WTC11 (cell line): ENCODE measurements at regions not wholly inside any gene's neighbourhood (a gene's known extent, or its start where the extent isn't known, plus 50 kb on each side); places are given as distances from the start of the nearest gene placed in this dataset.

Experiments
- ATAC-seq: fragments of 200-7000 bp; cut with Tn5 transposase; 2 replicates; pipeline ENCODE4 v1.10.0; 2021; ENCODE audit warnings: mild to moderate bottlenecking, moderate library complexity
- CTCF ChIA-PET: fragments of 300-600 bp; sonication (Branson Sonifier 250); formaldehyde crosslinking; loops from one replicate; lab custom pipeline; 2021; ENCODE audit warnings: antibody characterized with exemption; lab: Charles Lee
- POLR2A ChIA-PET: fragments of 350-600 bp; sonication (Branson Sonifier 250); formaldehyde crosslinking; loops from one replicate; lab custom pipeline; 2021; ENCODE audit warnings: antibody characterized with exemption; lab: Charles Lee
- DNase-seq: peaks from one replicate; pipeline ENCODE4 v3.0.0; 2021; ENCODE audit warnings: low spot score
- H3K27ac Mint-ChIP-seq: 2 replicates; pipeline ENCODE4 v1.8.0; 2021; ENCODE audit warnings: mixed read lengths
- H3K27me3 Mint-ChIP-seq: 2 replicates; pipeline ENCODE4 v1.8.0; 2021; ENCODE audit warnings: low read depth, mild to moderate bottlenecking, moderate library complexity, mixed read lengths
- H3K36me3 Mint-ChIP-seq: 2 replicates; pipeline ENCODE4 v1.8.0; 2021; ENCODE audit warnings: mixed read lengths
- H3K4me1 Mint-ChIP-seq: 2 replicates; pipeline ENCODE4 v1.8.0; 2022; ENCODE audit warnings: mixed read lengths
- H3K4me3 Mint-ChIP-seq: 2 replicates; pipeline ENCODE4 v1.8.0; 2021; ENCODE audit warnings: mild to moderate bottlenecking, moderate library complexity, mixed read lengths
- H3K9me3 Mint-ChIP-seq: 2 replicates; pipeline ENCODE4 v1.8.0; 2021; ENCODE audit warnings: mixed read lengths
- CBFB ChIP-seq: sonication (generic); formaldehyde crosslinking; IDR thresholded peaks from 2 replicates; pipeline ENCODE4 v1.8.1; 2022; ENCODE audit warnings: mild to moderate bottlenecking, low read depth, missing genetic modification reagents
- FOXP1 ChIP-seq: sonication (generic); formaldehyde crosslinking; IDR thresholded peaks from 2 replicates; pipeline ENCODE4 v1.8.0; 2022; ENCODE audit warnings: missing genetic modification reagents, mild to moderate bottlenecking, moderate library complexity, borderline replicate concordance
- NFE2L1 ChIP-seq: sonication (generic); formaldehyde crosslinking; IDR thresholded peaks from 2 replicates; pipeline ENCODE4 v1.8.1; 2023; ENCODE audit warnings: missing genetic modification reagents
- NR1H2 ChIP-seq: sonication (generic); formaldehyde crosslinking; IDR thresholded peaks from 2 replicates; pipeline ENCODE4 v1.9.0; 2021; ENCODE audit warnings: mild to moderate bottlenecking, moderate library complexity, missing genetic modification reagents
- RELA ChIP-seq: sonication (generic); formaldehyde crosslinking; IDR thresholded peaks from 2 replicates; pipeline ENCODE4 v1.8.1; 2022; ENCODE audit warnings: missing genetic modification reagents, mild to moderate bottlenecking, borderline replicate concordance
- SMAD4 ChIP-seq: sonication (generic); formaldehyde crosslinking; IDR thresholded peaks from 2 replicates; pipeline ENCODE4 v1.8.0; 2022; ENCODE audit warnings: mild to moderate bottlenecking, missing genetic modification reagents
- ZBTB21 ChIP-seq: sonication (generic); formaldehyde crosslinking; IDR thresholded peaks from 2 replicates; pipeline ENCODE4 v1.8.1; 2023; ENCODE audit warnings: mild to moderate bottlenecking, missing genetic modification reagents, borderline replicate concordance
- ZNF232 ChIP-seq: sonication (generic); formaldehyde crosslinking; IDR thresholded peaks from 2 replicates; pipeline ENCODE4 v1.8.0; 2022; ENCODE audit warnings: mild to moderate bottlenecking, missing genetic modification reagents
- ZNF263 ChIP-seq: sonication (generic); formaldehyde crosslinking; IDR thresholded peaks from 2 replicates; pipeline ENCODE4 v1.8.1; 2022; ENCODE audit warnings: low read depth, mild to moderate bottlenecking, moderate library complexity, missing genetic modification reagents
- ZNF423 ChIP-seq: fragments of 250-450 bp; sonication (Bioruptor Pico); IDR thresholded peaks from 2 replicates; pipeline ENCODE4 v2.1.2; 2022; ENCODE audit warnings: mild to moderate bottlenecking, moderate library complexity
- TF ChIP-seq, protein P1 (sequence below): sonication (generic); formaldehyde crosslinking; IDR thresholded peaks from 2 replicates; pipeline ENCODE4 v1.8.1; 2022; ENCODE audit warnings: mild to moderate bottlenecking, missing genetic modification reagents, moderate library complexity, borderline replicate concordance
- TF ChIP-seq, protein P2 (sequence below): sonication (generic); formaldehyde crosslinking; IDR thresholded peaks from 2 replicates; pipeline ENCODE4 v1.8.0; 2022; ENCODE audit warnings: mild to moderate bottlenecking, missing genetic modification reagents
- TF ChIP-seq, protein P3 (sequence below): sonication (generic); formaldehyde crosslinking; IDR thresholded peaks from 2 replicates; pipeline ENCODE4 v1.8.0; 2023; ENCODE audit warnings: missing genetic modification reagents
- TF ChIP-seq, protein P4 (sequence below): sonication (generic); formaldehyde crosslinking; IDR thresholded peaks from 2 replicates; pipeline ENCODE4 v1.8.1; 2023; ENCODE audit warnings: mild to moderate bottlenecking, missing genetic modification reagents, moderate library complexity
- TF ChIP-seq, protein P5 (sequence below): sonication (generic); formaldehyde crosslinking; IDR thresholded peaks from 2 replicates; pipeline ENCODE4 v1.8.1; 2023; ENCODE audit warnings: mild to moderate bottlenecking, missing genetic modification reagents
- TF ChIP-seq, protein P6 (sequence below): fragments of 250-450 bp; sonication (Bioruptor Pico); conservative IDR thresholded peaks from 2 replicates; pipeline ENCODE4 v1.9.0; 2021; ENCODE audit warnings: mild to moderate bottlenecking

DNA sequence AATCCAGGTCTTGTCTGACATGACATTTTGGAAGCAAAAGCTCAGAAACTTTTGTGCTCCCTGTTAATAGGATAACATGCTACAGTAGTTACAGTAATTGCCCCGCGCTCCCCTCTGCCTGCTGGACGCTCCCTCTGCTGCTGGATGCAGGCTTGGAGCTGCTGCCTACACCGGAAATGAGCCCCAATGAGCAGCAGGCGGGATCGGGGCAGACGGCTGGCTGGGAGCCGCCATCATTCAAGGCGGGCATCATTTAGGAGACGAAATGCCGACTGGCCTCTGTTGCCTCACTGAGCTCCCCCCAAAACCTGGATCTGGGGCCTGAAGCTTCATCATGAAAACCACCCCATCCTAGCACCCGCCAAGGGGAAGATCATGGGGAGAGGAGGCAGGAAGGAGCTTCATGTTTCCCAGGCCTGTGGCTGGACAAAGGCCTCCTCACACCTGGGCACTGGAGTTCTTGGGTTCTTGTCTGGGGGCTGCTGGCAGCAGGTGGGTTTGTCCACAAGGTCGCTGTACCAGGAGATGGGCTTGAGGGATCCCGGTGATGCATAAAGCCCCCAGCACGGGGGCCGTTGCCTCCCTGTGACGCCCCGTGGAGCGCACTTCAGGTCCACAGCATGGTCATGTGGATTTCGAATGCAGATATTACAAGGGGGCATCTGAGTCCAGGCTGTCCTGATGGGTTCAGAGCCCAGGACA lies 664.3 kb downstream of the BRD1 start (continued):
- TF ChIP-seq ZNF423 (CRISPR knock-in tag) (no peak), RELA (CRISPR knock-in tag) (no peak), ZNF263 (no peak)
- TF ChIP-seq, protein P1, sequence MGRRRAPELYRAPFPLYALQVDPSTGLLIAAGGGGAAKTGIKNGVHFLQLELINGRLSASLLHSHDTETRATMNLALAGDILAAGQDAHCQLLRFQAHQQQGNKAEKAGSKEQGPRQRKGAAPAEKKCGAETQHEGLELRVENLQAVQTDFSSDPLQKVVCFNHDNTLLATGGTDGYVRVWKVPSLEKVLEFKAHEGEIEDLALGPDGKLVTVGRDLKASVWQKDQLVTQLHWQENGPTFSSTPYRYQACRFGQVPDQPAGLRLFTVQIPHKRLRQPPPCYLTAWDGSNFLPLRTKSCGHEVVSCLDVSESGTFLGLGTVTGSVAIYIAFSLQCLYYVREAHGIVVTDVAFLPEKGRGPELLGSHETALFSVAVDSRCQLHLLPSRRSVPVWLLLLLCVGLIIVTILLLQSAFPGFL = no peak
- TF ChIP-seq, all 79 proteins: peak for 0

DNA sequence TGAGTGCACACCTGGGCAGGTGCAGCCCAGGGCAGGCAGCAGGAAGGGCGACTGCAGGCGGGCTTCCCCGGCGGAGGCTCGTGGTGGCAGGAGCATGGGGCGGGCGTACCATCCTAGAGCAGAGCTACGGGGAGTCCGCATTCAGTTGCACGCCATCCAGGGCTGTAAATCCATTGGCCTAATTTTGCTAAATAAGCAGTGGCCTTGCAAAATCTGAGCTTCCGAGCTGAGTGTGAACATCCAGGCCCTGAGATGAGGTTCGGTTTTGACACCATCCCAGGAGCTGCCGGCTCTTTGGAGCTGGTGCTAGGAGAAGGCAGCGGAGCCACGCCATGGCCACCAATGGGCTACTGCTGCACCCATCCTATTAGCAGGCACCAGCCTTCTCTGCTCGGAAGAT lies 664.8 kb downstream of the BRD1 start:
- no peak overlapping the region for H3K4me3 Mint-ChIP-seq
- H3K36me3 Mint-ChIP-seq = no peaks in the 10 kb centered on the region
- no peak for DNase-seq
- CTCF ChIA-PET = interaction anchor here (1.4 to 2.6 kb wide), 2 partner anchors 116 to 142 kb away, joined by 6 to 12 read pairs; no protein-coding TSS in a partner anchor
- no peak for TF ChIP-seq ZNF232 (CRISPR knock-in tag)
- TF ChIP-seq FOXP1 = no peak
- TF ChIP-seq CBFB (CRISPR knock-in tag) = no peak
- TF ChIP-seq ZBTB21 (CRISPR knock-in tag) = no peak
- TF ChIP-seq, protein P2, sequence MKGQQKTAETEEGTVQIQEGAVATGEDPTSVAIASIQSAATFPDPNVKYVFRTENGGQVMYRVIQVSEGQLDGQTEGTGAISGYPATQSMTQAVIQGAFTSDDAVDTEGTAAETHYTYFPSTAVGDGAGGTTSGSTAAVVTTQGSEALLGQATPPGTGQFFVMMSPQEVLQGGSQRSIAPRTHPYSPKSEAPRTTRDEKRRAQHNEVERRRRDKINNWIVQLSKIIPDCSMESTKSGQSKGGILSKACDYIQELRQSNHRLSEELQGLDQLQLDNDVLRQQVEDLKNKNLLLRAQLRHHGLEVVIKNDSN (CRISPR knock-in tag) = no peak
- no peak for TF ChIP-seq SMAD4 (CRISPR knock-in tag)
- TF ChIP-seq, protein P3, sequence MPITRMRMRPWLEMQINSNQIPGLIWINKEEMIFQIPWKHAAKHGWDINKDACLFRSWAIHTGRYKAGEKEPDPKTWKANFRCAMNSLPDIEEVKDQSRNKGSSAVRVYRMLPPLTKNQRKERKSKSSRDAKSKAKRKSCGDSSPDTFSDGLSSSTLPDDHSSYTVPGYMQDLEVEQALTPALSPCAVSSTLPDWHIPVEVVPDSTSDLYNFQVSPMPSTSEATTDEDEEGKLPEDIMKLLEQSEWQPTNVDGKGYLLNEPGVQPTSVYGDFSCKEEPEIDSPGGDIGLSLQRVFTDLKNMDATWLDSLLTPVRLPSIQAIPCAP (CRISPR knock-in tag) = no peak
- no peak for TF ChIP-seq NR1H2 (CRISPR knock-in tag)
- TF ChIP-seq, protein P4, sequence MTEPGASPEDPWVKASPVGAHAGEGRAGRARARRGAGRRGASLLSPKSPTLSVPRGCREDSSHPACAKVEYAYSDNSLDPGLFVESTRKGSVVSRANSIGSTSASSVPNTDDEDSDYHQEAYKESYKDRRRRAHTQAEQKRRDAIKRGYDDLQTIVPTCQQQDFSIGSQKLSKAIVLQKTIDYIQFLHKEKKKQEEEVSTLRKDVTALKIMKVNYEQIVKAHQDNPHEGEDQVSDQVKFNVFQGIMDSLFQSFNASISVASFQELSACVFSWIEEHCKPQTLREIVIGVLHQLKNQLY (CRISPR knock-in tag) = no peak
- TF ChIP-seq, protein P5, sequence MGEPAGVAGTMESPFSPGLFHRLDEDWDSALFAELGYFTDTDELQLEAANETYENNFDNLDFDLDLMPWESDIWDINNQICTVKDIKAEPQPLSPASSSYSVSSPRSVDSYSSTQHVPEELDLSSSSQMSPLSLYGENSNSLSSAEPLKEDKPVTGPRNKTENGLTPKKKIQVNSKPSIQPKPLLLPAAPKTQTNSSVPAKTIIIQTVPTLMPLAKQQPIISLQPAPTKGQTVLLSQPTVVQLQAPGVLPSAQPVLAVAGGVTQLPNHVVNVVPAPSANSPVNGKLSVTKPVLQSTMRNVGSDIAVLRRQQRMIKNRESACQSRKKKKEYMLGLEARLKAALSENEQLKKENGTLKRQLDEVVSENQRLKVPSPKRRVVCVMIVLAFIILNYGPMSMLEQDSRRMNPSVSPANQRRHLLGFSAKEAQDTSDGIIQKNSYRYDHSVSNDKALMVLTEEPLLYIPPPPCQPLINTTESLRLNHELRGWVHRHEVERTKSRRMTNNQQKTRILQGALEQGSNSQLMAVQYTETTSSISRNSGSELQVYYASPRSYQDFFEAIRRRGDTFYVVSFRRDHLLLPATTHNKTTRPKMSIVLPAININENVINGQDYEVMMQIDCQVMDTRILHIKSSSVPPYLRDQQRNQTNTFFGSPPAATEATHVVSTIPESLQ (CRISPR knock-in tag) = no peak
- TF ChIP-seq NFE2L1 (CRISPR knock-in tag) = no peak
- POLR2A ChIA-PET = no interaction called here
- no peaks in the 10 kb centered on the region for H3K9me3 Mint-ChIP-seq
- H3K27ac Mint-ChIP-seq = no peak overlapping the region
- H3K4me1 Mint-ChIP-seq = no peaks in the 10 kb centered on the region
- ATAC-seq = no peak
- H3K27me3 Mint-ChIP-seq = no peaks in the 10 kb centered on the region

DNA sequence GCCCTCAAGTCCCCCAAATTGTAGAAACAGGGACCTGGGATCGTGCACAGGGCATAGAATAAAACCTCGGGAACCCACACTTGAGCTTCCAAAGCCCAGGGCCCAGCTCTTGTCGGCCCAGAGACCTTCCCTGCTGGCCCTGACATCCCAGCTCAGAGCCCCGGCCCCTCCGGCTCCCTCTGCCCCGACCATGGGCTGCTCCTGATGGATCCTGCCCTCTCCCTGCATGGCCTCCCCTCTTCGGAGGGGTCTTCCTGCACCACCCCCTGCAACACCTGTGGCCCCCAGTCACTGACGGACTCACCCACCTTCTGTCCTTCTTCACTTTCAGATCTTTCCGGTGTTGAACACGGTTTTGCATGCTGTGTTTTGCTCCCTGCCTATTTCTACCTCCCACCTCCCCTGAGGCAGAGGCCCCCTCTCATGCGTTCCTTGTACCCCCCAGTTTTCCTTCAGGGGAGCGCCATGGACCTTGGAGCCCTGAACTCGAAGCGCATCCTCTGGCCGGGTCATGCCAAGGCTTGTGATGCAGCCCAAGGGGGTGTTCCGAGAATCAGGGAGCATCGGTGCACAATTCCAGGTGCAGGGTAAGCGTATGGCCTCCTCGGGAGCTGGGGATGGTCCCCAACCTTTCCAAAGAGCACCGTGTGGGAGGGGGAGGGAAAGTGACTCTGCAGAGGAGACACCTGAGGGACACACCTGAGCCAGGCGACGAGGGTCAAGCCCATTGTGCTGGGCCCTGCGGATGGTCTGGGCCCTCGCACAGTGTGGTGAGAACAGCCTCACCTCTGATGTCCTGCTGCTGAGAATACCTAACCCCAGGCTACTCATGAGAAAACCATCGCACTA lies 666.4 kb downstream of the BRD1 start:
- H3K9me3 Mint-ChIP-seq = no peaks in the 10 kb centered on the region
- H3K4me3 Mint-ChIP-seq = no peak overlapping the region
- H3K27ac Mint-ChIP-seq = no peak overlapping the region
- ChIA-PET CTCF (no interaction called here), POLR2A (interaction anchor here (0.7 kb wide), 1 partner anchor 211 kb away, joined by 9 read pairs; no protein-coding TSS in a partner anchor)
- no peaks in the 10 kb centered on the region for H3K27me3 Mint-ChIP-seq
- ATAC-seq (no peak), DNase-seq (no peak)
- no peaks in the 10 kb centered on the region for H3K36me3 Mint-ChIP-seq
- TF ChIP-seq, protein P6, sequence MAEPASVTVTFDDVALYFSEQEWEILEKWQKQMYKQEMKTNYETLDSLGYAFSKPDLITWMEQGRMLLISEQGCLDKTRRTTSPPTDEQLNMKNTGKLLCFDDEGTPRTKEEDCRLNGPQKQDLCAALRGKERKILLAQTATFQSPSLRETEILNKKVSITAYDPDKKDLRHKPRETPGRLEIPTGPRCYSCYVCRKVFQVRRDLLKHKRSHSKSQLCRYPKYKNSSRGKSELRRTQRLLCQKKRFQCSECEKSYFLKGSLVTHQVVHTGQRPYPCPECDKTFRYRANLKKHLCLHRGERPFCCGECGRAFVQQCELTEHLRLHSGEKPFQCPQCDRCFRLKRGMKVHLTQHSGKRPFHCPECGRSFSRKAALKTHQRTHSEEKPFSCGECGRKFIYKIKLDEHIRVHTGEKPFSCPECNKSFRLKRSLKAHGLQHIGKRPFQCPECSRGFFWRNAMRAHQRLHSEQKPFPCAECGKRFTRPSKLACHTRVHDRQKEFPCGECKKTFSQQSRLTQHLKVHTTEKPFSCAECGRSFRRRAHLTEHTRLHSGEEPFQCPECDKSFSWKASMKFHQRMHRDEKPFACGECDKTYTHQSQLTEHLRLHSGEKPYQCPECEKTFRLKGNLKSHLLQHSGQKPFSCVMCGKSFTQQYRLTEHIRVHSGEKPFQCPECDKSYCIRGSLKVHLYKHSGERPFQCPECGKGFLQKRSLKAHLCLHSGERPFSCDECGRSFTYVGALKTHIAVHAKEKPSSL = no peak
- TF ChIP-seq, protein P4 (CRISPR knock-in tag) = no peak
- no peaks in the 10 kb centered on the region for H3K4me1 Mint-ChIP-seq
